ENCODE measurements at regions not wholly inside any gene's neighbourhood (a gene's known extent, or its start where the extent isn't known, plus 50 kb on each side); places are given as distances from the start of the nearest gene placed in this dataset.

DNA sequence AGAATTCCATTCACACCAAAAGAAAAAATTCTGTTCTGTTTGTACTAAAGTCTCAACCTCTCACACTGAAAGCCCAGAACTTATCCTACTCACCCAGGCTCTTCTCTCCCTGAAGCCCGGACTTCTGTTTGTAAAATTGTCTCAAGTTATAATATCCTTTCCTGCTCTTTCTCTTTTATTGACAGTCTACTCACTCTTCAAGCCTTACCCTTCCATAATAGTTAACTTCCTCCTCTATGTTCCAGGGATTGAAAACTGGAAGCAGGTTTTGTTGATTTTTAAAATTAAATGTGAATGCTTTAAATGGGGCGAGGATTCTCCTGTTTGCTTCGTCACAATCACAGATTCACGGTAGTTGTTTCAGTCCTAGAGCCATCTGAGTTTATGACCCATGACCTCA, 51.7 kb upstream of the CCDC112 start:
- no peak for DNase-seq (ENCODE audit: low read depth, low spot score)
- Mint-ChIP-seq H3K4me3 (no peak overlapping the region), H3K27me3 (ENCODE audit: low read depth) (no peaks in the 10 kb centered on the region), H3K27ac (ENCODE audit: unreplicated experiment) (no peak overlapping the region), H3K36me3 (ENCODE audit: low read depth) (no peaks in the 10 kb centered on the region), H3K4me1 (no peaks in the 10 kb centered on the region), H3K9me3 (no peaks in the 10 kb centered on the region)
- TF ChIP-seq, protein P1, sequence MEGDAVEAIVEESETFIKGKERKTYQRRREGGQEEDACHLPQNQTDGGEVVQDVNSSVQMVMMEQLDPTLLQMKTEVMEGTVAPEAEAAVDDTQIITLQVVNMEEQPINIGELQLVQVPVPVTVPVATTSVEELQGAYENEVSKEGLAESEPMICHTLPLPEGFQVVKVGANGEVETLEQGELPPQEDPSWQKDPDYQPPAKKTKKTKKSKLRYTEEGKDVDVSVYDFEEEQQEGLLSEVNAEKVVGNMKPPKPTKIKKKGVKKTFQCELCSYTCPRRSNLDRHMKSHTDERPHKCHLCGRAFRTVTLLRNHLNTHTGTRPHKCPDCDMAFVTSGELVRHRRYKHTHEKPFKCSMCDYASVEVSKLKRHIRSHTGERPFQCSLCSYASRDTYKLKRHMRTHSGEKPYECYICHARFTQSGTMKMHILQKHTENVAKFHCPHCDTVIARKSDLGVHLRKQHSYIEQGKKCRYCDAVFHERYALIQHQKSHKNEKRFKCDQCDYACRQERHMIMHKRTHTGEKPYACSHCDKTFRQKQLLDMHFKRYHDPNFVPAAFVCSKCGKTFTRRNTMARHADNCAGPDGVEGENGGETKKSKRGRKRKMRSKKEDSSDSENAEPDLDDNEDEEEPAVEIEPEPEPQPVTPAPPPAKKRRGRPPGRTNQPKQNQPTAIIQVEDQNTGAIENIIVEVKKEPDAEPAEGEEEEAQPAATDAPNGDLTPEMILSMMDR (conservative IDR thresholded peaks at IDR 0.05) = no peak
